ENCODE measurements at regions not wholly inside any gene's neighbourhood (a gene's known extent, or its start where the extent isn't known, plus 50 kb on each side); places are given as distances from the start of the nearest gene placed in this dataset.
A peak's percentile ranks its signal among the peaks of the same experiment; 100 is the strongest.

DNA sequence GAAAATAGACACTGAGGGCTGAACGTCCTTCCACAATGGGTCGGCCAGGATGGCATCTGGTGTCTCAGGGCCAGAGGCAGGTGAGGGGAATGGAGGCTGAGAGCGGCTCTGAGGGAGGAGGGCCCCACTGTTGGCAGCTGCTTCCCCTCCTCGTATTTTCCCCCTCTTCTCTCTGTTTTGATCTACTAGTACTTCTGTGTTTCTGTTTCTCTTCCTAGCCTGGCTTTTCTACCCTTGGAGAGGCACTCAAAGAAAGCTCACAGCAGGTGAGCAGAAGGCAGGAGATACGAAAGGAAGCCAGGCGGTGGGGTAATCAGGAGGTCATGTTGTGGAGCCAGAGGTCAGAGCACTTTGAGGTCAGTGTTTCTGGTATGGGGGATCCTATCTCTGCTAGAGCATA lies 151.8 kb upstream of the GATB start:
- no peak for DNase-seq (ENCODE audit: extremely low spot score, unreplicated experiment)
- peaks cover 14% of the 10 kb centered on the region for H3K4me1 Mint-ChIP-seq (ENCODE audit: unreplicated experiment)
- no peaks in the 10 kb centered on the region for H3K9me3 Mint-ChIP-seq
- H3K27me3 Mint-ChIP-seq = peaks cover 6% of the 10 kb centered on the region
- no peak overlapping the region for H3K4me3 Mint-ChIP-seq
- H3K36me3 Mint-ChIP-seq = no peaks in the 10 kb centered on the region
- no peak overlapping the region for H3K27ac Mint-ChIP-seq
- TF ChIP-seq, protein P1, sequence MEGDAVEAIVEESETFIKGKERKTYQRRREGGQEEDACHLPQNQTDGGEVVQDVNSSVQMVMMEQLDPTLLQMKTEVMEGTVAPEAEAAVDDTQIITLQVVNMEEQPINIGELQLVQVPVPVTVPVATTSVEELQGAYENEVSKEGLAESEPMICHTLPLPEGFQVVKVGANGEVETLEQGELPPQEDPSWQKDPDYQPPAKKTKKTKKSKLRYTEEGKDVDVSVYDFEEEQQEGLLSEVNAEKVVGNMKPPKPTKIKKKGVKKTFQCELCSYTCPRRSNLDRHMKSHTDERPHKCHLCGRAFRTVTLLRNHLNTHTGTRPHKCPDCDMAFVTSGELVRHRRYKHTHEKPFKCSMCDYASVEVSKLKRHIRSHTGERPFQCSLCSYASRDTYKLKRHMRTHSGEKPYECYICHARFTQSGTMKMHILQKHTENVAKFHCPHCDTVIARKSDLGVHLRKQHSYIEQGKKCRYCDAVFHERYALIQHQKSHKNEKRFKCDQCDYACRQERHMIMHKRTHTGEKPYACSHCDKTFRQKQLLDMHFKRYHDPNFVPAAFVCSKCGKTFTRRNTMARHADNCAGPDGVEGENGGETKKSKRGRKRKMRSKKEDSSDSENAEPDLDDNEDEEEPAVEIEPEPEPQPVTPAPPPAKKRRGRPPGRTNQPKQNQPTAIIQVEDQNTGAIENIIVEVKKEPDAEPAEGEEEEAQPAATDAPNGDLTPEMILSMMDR (conservative IDR thresholded peaks at IDR 0.05) = no peak

- Mint-ChIP-seq H3K27me3 (peaks cover 6% of the 10 kb centered on the region), H3K27ac (no peak overlapping the region), H3K9me3 (no peaks in the 10 kb centered on the region), H3K4me3 (no peak overlapping the region), H3K36me3 (no peaks in the 10 kb centered on the region), H3K4me1 (ENCODE audit: unreplicated experiment) (peaks cover 16% of the 10 kb centered on the region)
- TF ChIP-seq, protein P1 (conservative IDR thresholded peaks at IDR 0.05) = no peak
- DNase-seq (ENCODE audit: extremely low spot score, unreplicated experiment) = no peak
Observed at GRCh38 chr4:151911970-151912369, 151.2 kb upstream of the GATB start.

DNA sequence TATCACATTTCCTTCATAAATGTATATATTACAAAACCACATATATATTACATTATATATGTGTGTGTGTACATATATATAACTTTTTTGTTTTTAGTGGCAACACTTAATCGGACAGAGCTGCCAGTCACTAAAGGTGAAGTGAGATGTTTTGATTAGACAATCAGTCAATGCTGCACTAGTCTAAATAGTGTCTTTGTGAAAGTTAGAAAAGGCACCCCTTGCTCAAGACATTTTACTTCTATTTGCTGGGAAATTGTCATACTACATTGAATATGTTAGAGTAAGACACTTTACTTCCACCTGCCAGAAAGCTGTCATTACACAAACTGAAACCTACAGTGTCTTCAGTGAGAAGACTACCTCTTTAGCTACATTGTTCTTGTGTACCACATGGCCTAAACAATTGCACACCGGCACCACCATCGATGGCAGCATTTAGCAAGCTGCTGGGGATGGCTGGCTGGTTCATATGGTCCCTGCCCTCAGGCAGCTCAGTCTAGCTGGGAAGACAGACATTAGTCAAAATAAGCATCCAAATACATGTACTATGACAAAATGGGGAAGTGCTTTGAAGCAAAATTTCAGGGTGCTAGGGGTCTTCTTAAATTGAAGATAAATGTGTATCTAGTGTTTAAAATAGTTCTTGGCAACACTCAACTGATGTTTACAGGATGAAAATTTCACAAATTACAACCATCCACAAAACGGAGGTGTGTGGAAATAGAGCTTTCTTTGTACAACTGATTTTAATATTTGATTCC lies 148.1 kb upstream of the GATB start:
- H3K9me3 Mint-ChIP-seq = no peaks in the 10 kb centered on the region
- no peak overlapping the region for H3K27ac Mint-ChIP-seq
- TF ChIP-seq, protein P1 (conservative IDR thresholded peaks at IDR 0.05) = no peak
- peaks cover 16% of the 10 kb centered on the region for H3K4me1 Mint-ChIP-seq (ENCODE audit: unreplicated experiment)
- H3K36me3 Mint-ChIP-seq = no peaks in the 10 kb centered on the region
- no peak for DNase-seq (ENCODE audit: extremely low spot score, unreplicated experiment)
- peaks cover 6% of the 10 kb centered on the region for H3K27me3 Mint-ChIP-seq
- H3K4me3 Mint-ChIP-seq = no peak overlapping the region

DNA sequence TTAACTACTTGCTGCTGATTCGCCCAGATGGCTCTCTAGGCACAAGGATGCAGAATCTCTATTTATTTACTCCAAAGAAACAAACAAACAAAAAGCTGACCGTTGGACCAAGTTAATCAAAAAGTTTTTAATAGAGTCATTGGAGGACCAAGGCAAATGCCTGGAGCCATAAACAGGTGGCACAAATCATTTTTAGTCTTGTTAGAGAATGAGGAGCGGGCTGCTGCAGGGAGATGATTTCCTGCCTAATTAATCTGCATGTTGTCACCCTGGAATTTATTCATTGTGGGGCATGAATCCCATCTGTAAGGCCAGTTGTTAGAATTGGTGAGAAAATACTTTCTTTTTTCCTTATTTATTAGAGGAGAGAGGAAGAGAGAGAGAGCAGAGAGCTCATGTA lies 147.4 kb upstream of the GATB start:
- peaks cover 6% of the 10 kb centered on the region for H3K27me3 Mint-ChIP-seq
- DNase-seq (ENCODE audit: extremely low spot score, unreplicated experiment) = no peak
- no peak overlapping the region for H3K4me3 Mint-ChIP-seq
- H3K36me3 Mint-ChIP-seq = no peaks in the 10 kb centered on the region
- peak overlapping the region; percentile 8 for H3K27ac Mint-ChIP-seq
- TF ChIP-seq, protein P1 (conservative IDR thresholded peaks at IDR 0.05) = no peak
- H3K9me3 Mint-ChIP-seq = no peaks in the 10 kb centered on the region
- H3K4me1 Mint-ChIP-seq (ENCODE audit: unreplicated experiment) = peaks cover 16% of the 10 kb centered on the region

- H3K27me3 Mint-ChIP-seq = peaks cover 6% of the 10 kb centered on the region
- DNase-seq (ENCODE audit: extremely low spot score, unreplicated experiment) = no peak
- no peak overlapping the region for H3K27ac Mint-ChIP-seq
- H3K9me3 Mint-ChIP-seq = peaks cover 11% of the 10 kb centered on the region
- TF ChIP-seq, protein P1 (conservative IDR thresholded peaks at IDR 0.05) = no peak
- peaks cover 3% of the 10 kb centered on the region for H3K36me3 Mint-ChIP-seq
- H3K4me1 Mint-ChIP-seq (ENCODE audit: unreplicated experiment) = peaks cover 10% of the 10 kb centered on the region
- no peak overlapping the region for H3K4me3 Mint-ChIP-seq
Observed at GRCh38 chr4:151906438-151906837, 145.6 kb upstream of the GATB start.
